H1 (cell line): ENCODE measurements at regions not wholly inside any gene's neighbourhood (a gene's known extent, or its start where the extent isn't known, plus 50 kb on each side); places are given as distances from the start of the nearest gene placed in this dataset.

Experiments
- CHD7 ChIP-seq: fragments of 300-600 bp; sonication (generic); IDR thresholded peaks from 2 replicates; pipeline ENCODE4 v1.7.1; 2012; ENCODE audit warnings: low read length, moderate library complexity, mild to moderate bottlenecking, inconsistent platforms; ENCODE audit not compliant: insufficient replicate concordance

- no peak for TF ChIP-seq CHD7
These were observed 91.5 kb upstream of the HIVEP1 start (continued) for GRCh38 chr6:11920566-11920965.
